H9 (cell line): ENCODE measurements at regions not wholly inside any gene's neighbourhood (a gene's known extent, or its start where the extent isn't known, plus 50 kb on each side); places are given as distances from the start of the nearest gene placed in this dataset.

Experiments used
- DNase-seq: peaks from one replicate; pipeline ENCODE4 v3.0.0-alpha.2; 2017
- H2AFZ ChIP-seq: one replicate; pipeline ENCODE4 v1.6.1; 2013; ENCODE audit warnings: mild to moderate bottlenecking, low read length, control low read depth, moderate library complexity
- H2AK5ac ChIP-seq: 2 replicates; pipeline ENCODE4 v1.6.1; 2013; ENCODE audit warnings: low read length, control low read depth, mixed read lengths; ENCODE audit not compliant: insufficient read length
- H2BK120ac ChIP-seq: one replicate; pipeline ENCODE4 v1.6.1; 2013; ENCODE audit warnings: low read depth, mild to moderate bottlenecking, low read length, control low read depth, inconsistent platforms; ENCODE audit not compliant: poor library complexity, severe bottlenecking
- H2BK12ac ChIP-seq: 2 replicates; pipeline ENCODE4 v1.6.1; 2013; ENCODE audit warnings: low read length, control low read depth, mixed read lengths, low read depth; ENCODE audit not compliant: insufficient read length
- H2BK15ac ChIP-seq: 2 replicates; pipeline ENCODE4 v1.6.1; 2013; ENCODE audit warnings: low read depth, low read length, control low read depth
- H2BK20ac ChIP-seq: one replicate; pipeline ENCODE4 v1.6.1; 2013; ENCODE audit warnings: low read depth, mild to moderate bottlenecking, low read length, control low read depth, inconsistent platforms; ENCODE audit not compliant: poor library complexity, severe bottlenecking
- H2BK5ac ChIP-seq: 2 replicates; pipeline ENCODE4 v1.6.1; 2013; ENCODE audit warnings: low read length, control low read depth, mixed read lengths; ENCODE audit not compliant: insufficient read length
- H3K14ac ChIP-seq: 2 replicates; pipeline ENCODE4 v1.6.1; 2013; ENCODE audit warnings: low read length, control low read depth; ENCODE audit not compliant: insufficient read depth
- H3K18ac ChIP-seq: 2 replicates; pipeline ENCODE4 v1.6.1; 2013; ENCODE audit warnings: low read depth, mild to moderate bottlenecking, mixed read lengths, low read length, control low read depth; ENCODE audit not compliant: insufficient read length
- H3K23ac ChIP-seq: 2 replicates; pipeline ENCODE4 v1.6.1; 2013; ENCODE audit warnings: low read length, control low read depth, mixed read lengths, low read depth; ENCODE audit not compliant: insufficient read length
- H3K23me2 ChIP-seq: 2 replicates; pipeline ENCODE4 v1.6.1; 2013; ENCODE audit warnings: low read depth, mild to moderate bottlenecking, mixed read lengths, low read length, control low read depth; ENCODE audit not compliant: insufficient read length, poor library complexity, severe bottlenecking
- H3K27ac ChIP-seq: 2 replicates; pipeline ENCODE4 v1.5.1; 2013; ENCODE audit warnings: low read length, control low read depth, mixed read lengths, low read depth; ENCODE audit not compliant: insufficient read length
- H3K27me3 ChIP-seq: 2 replicates; pipeline ENCODE4 v1.6.1; 2013; ENCODE audit warnings: low read length, control low read depth, inconsistent platforms; ENCODE audit not compliant: insufficient read depth
- H3K4ac ChIP-seq: 2 replicates; pipeline ENCODE4 v1.6.1; 2013; ENCODE audit warnings: low read depth, mild to moderate bottlenecking, control low read depth, inconsistent platforms, low read length, moderate library complexity
- H3K4me1 ChIP-seq: 2 replicates; pipeline ENCODE4 v1.6.1; 2013; ENCODE audit warnings: low read length, control low read depth, inconsistent platforms; ENCODE audit not compliant: insufficient read depth
- H3K4me2 ChIP-seq: 2 replicates; pipeline ENCODE4 v1.6.1; 2013; ENCODE audit warnings: low read length, control low read depth, mixed read lengths; ENCODE audit not compliant: insufficient read length, insufficient read depth
- H3K56ac ChIP-seq: 2 replicates; pipeline ENCODE4 v1.6.1; 2013; ENCODE audit warnings: low read depth, mild to moderate bottlenecking, mixed read lengths, low read length, control low read depth; ENCODE audit not compliant: insufficient read length
- H3K79me1 ChIP-seq: 2 replicates; pipeline ENCODE4 v1.6.1; 2013; ENCODE audit warnings: low read depth, mild to moderate bottlenecking, moderate library complexity, low read length, control low read depth, inconsistent platforms; ENCODE audit not compliant: insufficient read depth, poor library complexity, severe bottlenecking
- H3K79me2 ChIP-seq: 2 replicates; pipeline ENCODE4 v1.6.1; 2013; ENCODE audit warnings: low read length, control low read depth, inconsistent platforms; ENCODE audit not compliant: insufficient read depth
- H3K9ac ChIP-seq: 2 replicates; pipeline ENCODE4 v1.6.1; 2013; ENCODE audit warnings: low read length, control low read depth, mixed read lengths; ENCODE audit not compliant: insufficient read length; ENCODE audit errors: extremely low read depth
- H3K9me3 ChIP-seq: one replicate; pipeline ENCODE4 v1.6.1; 2013; ENCODE audit warnings: low read depth, low read length, inconsistent platforms; ENCODE audit not compliant: control insufficient read depth
- H3T11ph ChIP-seq: one replicate; pipeline ENCODE4 v1.6.1; 2013; ENCODE audit warnings: mild to moderate bottlenecking, low read length, control low read depth, inconsistent platforms
- H4K20me1 ChIP-seq: one replicate; pipeline ENCODE4 v1.6.1; 2013; ENCODE audit not compliant: control insufficient read depth, insufficient read length, insufficient read depth
- H4K5ac ChIP-seq: 2 replicates; pipeline ENCODE4 v1.6.1; 2013; ENCODE audit warnings: low read depth, mild to moderate bottlenecking, mixed read lengths, low read length, control low read depth; ENCODE audit not compliant: insufficient read length
- H4K8ac ChIP-seq: replicated peaks from 2 replicates; pipeline ENCODE4 v1.6.1; 2013; ENCODE audit warnings: low read length, control low read depth, mixed read lengths, low read depth; ENCODE audit not compliant: insufficient read length
- H4K91ac ChIP-seq: 2 replicates; pipeline ENCODE4 v1.6.1; 2013; ENCODE audit warnings: low read depth, mild to moderate bottlenecking, moderate library complexity, mixed read lengths, low read length, control low read depth; ENCODE audit not compliant: insufficient read length
- H3K27ac Mint-ChIP-seq, 3 experiments: 2 replicates in 2 of 3; 3 replicates in 1 of 3; pipeline ENCODE4 v1.8.0; 2020 to 2021; ENCODE audit warnings: mixed read lengths in 3 of 3, mild to moderate bottlenecking in 1 of 3, moderate library complexity in 1 of 3
- H3K27me3 Mint-ChIP-seq: 2 replicates; pipeline ENCODE4 v1.8.0; 2021; ENCODE audit warnings: low read depth, mild to moderate bottlenecking, moderate library complexity, mixed read lengths
- H3K36me3 Mint-ChIP-seq, 3 experiments: 2 replicates in 2 of 3; 3 replicates in 1 of 3; pipeline ENCODE4 v1.8.0; 2020 to 2021; ENCODE audit warnings: low read depth in 3 of 3, mixed read lengths in 3 of 3; ENCODE audit not compliant: insufficient read depth in 1 of 3
- H3K4me1 Mint-ChIP-seq, 2 experiments: 2 replicates each; pipeline ENCODE4 v1.8.0; 2020; ENCODE audit warnings: mixed read lengths in 2 of 2
- H3K4me3 Mint-ChIP-seq, 2 experiments: 2 replicates in 1 of 2; 3 replicates in 1 of 2; pipeline ENCODE4 v1.8.0; 2020 to 2021; ENCODE audit warnings: mild to moderate bottlenecking in 2 of 2, mixed read lengths in 2 of 2, moderate library complexity in 1 of 2
- H3K9me3 Mint-ChIP-seq, 2 experiments: 2 replicates in 1 of 2; 3 replicates in 1 of 2; pipeline ENCODE4 v1.8.0; 2020; ENCODE audit warnings: mild to moderate bottlenecking in 2 of 2, mixed read lengths in 2 of 2, moderate library complexity in 1 of 2
- CTCF ChIP-seq: fragments of 200-600 bp; sonication (generic); conservative IDR thresholded peaks from 3 replicates; pipeline ENCODE4 v1.8.0; 2021; ENCODE audit warnings: antibody characterized with exemption, mild to moderate bottlenecking
- WGBS: extraction: QIAGEN DNeasy Blood & Tissue Kit; methylation state at CpG from one replicate; pipeline ENCODE4 v1.1.7; 2013; ENCODE audit warnings: missing lambda C conversion rate, low lambda C conversion rate, mixed read lengths; ENCODE audit not compliant: insufficient read length; ENCODE audit errors: extremely low coverage; 5-methylcytosine and 5-hydroxymethylcytosine counted together

- Histone ChIP-seq H4K5ac (no peak overlapping the region), H4K91ac (no peak overlapping the region), H3K23ac (no peak overlapping the region), H3K18ac (no peak overlapping the region), H3K4me1 (no peaks in the 10 kb centered on the region), H4K8ac (no peak overlapping the region), H3K79me2 (no peaks in the 10 kb centered on the region), H3K9ac (no peak overlapping the region), H3K4me2 (no peak overlapping the region), H2BK12ac (no peak overlapping the region), H3K23me2 (no peaks in the 10 kb centered on the region), H2BK20ac (no peak overlapping the region), H2AFZ (no peak overlapping the region), H2BK120ac (no peak overlapping the region), H3K9me3 (no peaks in the 10 kb centered on the region), H3K27me3 (no peaks in the 10 kb centered on the region), H3K14ac (no peak overlapping the region), H2BK15ac (no peak overlapping the region), H2BK5ac (no peak overlapping the region), H4K20me1 (no peaks in the 10 kb centered on the region), H3K56ac (no peak overlapping the region), H3K4ac (no peak overlapping the region), H3K79me1 (no peaks in the 10 kb centered on the region), H3K27ac (no peak overlapping the region), H2AK5ac (no peak overlapping the region), H3T11ph (no peak overlapping the region)
- Mint-ChIP-seq H3K9me3 (no peaks in the 10 kb centered on the region), H3K4me1 (no peaks in the 10 kb centered on the region), H3K36me3 (no peaks in the 10 kb centered on the region), H3K27me3 (no peaks in the 10 kb centered on the region; the same call in 1 of the 2 replicates), H3K4me3 (no peak overlapping the region), H3K27ac (no peak overlapping the region)
- TF ChIP-seq CTCF = no peak
- WGBS = no CpG with 5 or more reads among the region's 5 CpGs
- no peak for DNase-seq
Measured at GRCh38 chr18:75116809-75117208, 92.1 kb downstream of the PTGR3 start.
